ENCODE measurements at regions not wholly inside any gene's neighbourhood (a gene's known extent, or its start where the extent isn't known, plus 50 kb on each side); places are given as distances from the start of the nearest gene placed in this dataset.

GRCh38 chr6:47932575-47932974 lies 150.7 kb downstream of the OPN5 start:
- DNase-seq (ENCODE audit: low read depth in 2 of 2) = no peak

GRCh38 chr6:47924001-47924400 lies 142.2 kb downstream of the OPN5 start:
- no peak for DNase-seq (ENCODE audit: low read depth in 2 of 2)

GRCh38 chr6:47922391-47922790 lies 140.6 kb downstream of the OPN5 start:
- DNase-seq (ENCODE audit: low read depth in 2 of 2) = no peak

- DNase-seq (ENCODE audit: low read depth in 2 of 2) = no peak
These were observed 138.0 kb downstream of the OPN5 start for GRCh38 chr6:47919875-47920274.

- no peak for DNase-seq (ENCODE audit: low read depth in 2 of 2)
These were observed 136.0 kb downstream of the OPN5 start for GRCh38 chr6:47917811-47918210.

- no peak for DNase-seq (ENCODE audit: low read depth in 2 of 2)
These were observed 135.4 kb downstream of the OPN5 start for GRCh38 chr6:47917202-47917601.

- no peak for DNase-seq (ENCODE audit: low read depth in 2 of 2)
These were observed 133.2 kb downstream of the OPN5 start for GRCh38 chr6:47915017-47915416.

- no peak for DNase-seq (ENCODE audit: low read depth in 2 of 2)
These were observed 126.4 kb downstream of the OPN5 start for GRCh38 chr6:47908271-47908670.

- DNase-seq (ENCODE audit: low read depth in 2 of 2) = no peak
These were observed 123.9 kb downstream of the OPN5 start for GRCh38 chr6:47905717-47906116.

- no peak for DNase-seq (ENCODE audit: low read depth in 2 of 2)
These were observed 115.4 kb downstream of the OPN5 start for GRCh38 chr6:47897247-47897646.

GRCh38 chr6:47890326-47890875 lies 108.6 kb downstream of the OPN5 start:
- DNase-seq (ENCODE audit: low read depth in 2 of 2) = no peak

GRCh38 chr6:47879015-47879414 lies 97.2 kb downstream of the OPN5 start:
- DNase-seq (ENCODE audit: low read depth in 2 of 2) = no peak

Data from fibroblast of skin of left quadriceps (primary cell).